Iris pigment epithelial cell (primary cell): ENCODE measurements at regions not wholly inside any gene's neighbourhood (a gene's known extent, or its start where the extent isn't known, plus 50 kb on each side); places are given as distances from the start of the nearest gene placed in this dataset.
A peak's percentile ranks its signal among the peaks of the same experiment; 100 is the strongest.

Source experiments
- DNase-seq: peaks from one replicate; pipeline ENCODE4 v3.0.0-alpha.2; 2011; ENCODE audit warnings: low read depth

- no peak for DNase-seq
Measured at GRCh38 chr3:174651951-174652350, 207.2 kb upstream of the NAALADL2 start.

GRCh38 chr3:174659511-174659910 lies 199.6 kb upstream of the NAALADL2 start:
- DNase-seq = no peak

- no peak for DNase-seq
Measured at GRCh38 chr3:174662653-174663052, 196.5 kb upstream of the NAALADL2 start.

GRCh38 chr3:174667386-174667785 lies 191.7 kb upstream of the NAALADL2 start:
- no peak for DNase-seq

GRCh38 chr3:174675406-174675805 lies 183.7 kb upstream of the NAALADL2 start:
- DNase-seq = no peak

- no peak for DNase-seq
Measured at GRCh38 chr3:174681784-174682183, 177.3 kb upstream of the NAALADL2 start.

- DNase-seq = no peak
Measured at GRCh38 chr3:174685796-174686195, 173.3 kb upstream of the NAALADL2 start.

- DNase-seq = no peak
Measured at GRCh38 chr3:174697310-174697709, 161.8 kb upstream of the NAALADL2 start.

GRCh38 chr3:174700736-174701135 lies 158.4 kb upstream of the NAALADL2 start:
- no peak for DNase-seq

- DNase-seq = peak; percentile 31
Measured at GRCh38 chr3:174710612-174711011, 148.5 kb upstream of the NAALADL2 start.

GRCh38 chr3:174715386-174715785 lies 143.7 kb upstream of the NAALADL2 start:
- DNase-seq = no peak

GRCh38 chr3:174716956-174717505 lies 142.1 kb upstream of the NAALADL2 start:
- DNase-seq = no peak

GRCh38 chr3:174720717-174721116 lies 138.4 kb upstream of the NAALADL2 start:
- DNase-seq = no peak

GRCh38 chr3:174725303-174725702 lies 133.8 kb upstream of the NAALADL2 start:
- no peak for DNase-seq

- DNase-seq = peak; percentile 36
Measured at GRCh38 chr3:174737966-174738365, 121.2 kb upstream of the NAALADL2 start.

- no peak for DNase-seq
Measured at GRCh38 chr3:174749143-174749542, 110.0 kb upstream of the NAALADL2 start.

- no peak for DNase-seq
Measured at GRCh38 chr3:174755833-174756829, 103.0 kb upstream of the NAALADL2 start.

- DNase-seq = no peak
Measured at GRCh38 chr3:174758943-174759342, 100.2 kb upstream of the NAALADL2 start.

GRCh38 chr3:174767406-174767805 lies 91.7 kb upstream of the NAALADL2 start:
- DNase-seq = peak; percentile 62

GRCh38 chr3:174767853-174768382 lies 91.2 kb upstream of the NAALADL2 start:
- peak; percentile 87 for DNase-seq

- DNase-seq = no peak
Measured at GRCh38 chr3:174769171-174769570, 90.0 kb upstream of the NAALADL2 start.

GRCh38 chr3:174775603-174776002 lies 83.5 kb upstream of the NAALADL2 start:
- DNase-seq = peak; percentile 87

- DNase-seq = peak; percentile 51
Measured at GRCh38 chr3:174776123-174776522, 83.0 kb upstream of the NAALADL2 start.
